ENCODE measurements at regions not wholly inside any gene's neighbourhood (a gene's known extent, or its start where the extent isn't known, plus 50 kb on each side); places are given as distances from the start of the nearest gene placed in this dataset.
"Not testable (repeated sequence)": the region's sequence is repeated elsewhere in the genome, so short reads cannot be mapped to it uniquely, and the experiment has no call there.

DNA sequence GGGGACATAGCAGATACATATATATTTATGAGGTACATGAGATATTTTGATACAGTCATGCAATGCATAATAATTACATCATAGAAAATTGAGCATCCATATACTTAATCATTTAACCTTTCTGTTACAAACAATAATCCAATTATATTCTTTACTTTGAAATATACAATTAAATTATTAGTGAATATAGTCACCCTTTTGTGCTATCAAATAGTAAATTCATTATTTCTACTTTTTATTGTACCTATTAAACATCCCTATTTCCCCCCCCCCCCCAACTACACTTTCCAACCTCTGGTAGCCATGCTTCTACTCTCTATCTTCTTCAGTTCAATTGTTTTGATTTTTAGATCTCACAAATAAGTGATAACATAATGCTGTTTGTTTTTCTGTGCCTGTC lies 719.1 kb downstream of the ZBBX start:
- no peak for DNase-seq

DNA sequence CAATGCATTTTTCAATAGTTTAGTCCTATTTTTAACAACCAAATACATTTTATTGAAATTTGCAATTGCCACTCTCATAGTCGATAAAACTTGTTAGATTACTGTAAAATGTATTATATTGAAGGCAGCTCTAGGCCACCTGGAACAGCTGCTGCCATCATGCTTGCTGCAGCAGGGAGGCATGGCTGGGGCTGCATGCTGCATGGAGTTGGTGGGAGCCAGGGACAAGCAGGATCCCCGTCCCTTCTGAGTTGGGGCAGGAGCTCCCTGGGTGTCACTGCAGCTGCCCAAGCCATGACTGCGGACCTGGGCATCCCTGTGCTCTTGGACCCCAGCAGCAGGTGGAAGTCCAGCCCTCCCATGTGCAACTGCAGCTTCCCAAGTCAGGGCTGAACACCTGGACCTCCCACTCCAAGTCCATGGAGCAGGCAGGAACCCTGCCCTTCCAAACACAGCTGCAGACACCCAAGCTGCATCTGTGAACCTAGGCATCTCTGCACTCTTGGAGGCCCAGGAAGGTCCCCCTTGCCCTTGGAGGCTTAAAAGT lies 742.0 kb downstream of the ZBBX start:
- DNase-seq, result no peak

DNA sequence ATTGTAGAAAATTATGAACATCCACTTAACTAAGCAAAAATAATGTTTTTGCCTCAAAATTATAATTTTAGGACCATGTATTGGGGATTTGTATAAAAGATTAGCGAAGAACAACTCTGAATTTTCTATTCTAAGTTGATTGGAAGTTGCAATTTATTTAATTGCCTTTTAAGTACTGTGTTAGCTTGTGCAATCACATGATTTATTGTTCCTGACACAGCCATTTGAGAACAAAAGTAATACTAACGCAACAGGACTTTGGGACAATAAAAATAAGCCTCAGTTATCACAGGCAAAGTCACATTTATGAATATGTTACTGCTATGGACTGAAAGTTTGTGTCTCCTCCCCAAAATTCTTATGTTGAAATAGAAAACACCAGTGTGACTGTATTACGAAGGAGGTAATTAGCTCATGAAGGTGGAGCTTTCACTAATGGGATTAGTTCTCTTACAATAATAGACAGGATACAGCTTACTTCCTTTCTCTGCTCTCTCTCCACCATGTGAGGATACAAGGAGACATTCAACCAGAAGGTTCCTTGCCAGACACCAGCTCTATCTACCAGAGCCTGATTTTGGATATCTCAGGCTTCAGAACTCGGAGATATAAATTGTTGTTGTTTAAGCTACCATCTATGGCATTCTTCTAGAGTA lies 745.9 kb downstream of the ZBBX start:
- DNase-seq, result no peak

DNA sequence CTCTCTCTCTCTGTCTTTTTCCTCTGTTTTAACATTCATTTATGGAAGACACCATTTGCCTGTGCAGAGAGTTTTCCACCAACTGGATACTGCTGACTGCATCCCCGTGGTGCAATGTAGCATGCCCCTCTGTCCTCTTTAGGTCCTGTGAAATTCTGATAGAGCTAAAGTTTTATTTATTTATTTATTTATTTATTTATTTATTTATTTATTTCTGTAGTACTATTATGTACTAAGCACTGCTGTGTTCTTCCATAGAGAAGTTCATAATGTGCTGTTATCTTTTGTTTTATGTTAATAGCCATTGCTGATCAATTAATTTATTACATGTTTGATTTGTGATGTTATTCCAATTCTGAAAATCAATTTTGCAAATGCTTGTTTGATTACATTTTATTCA lies 749.9 kb downstream of the ZBBX start:
- DNase-seq, result no peak

DNA sequence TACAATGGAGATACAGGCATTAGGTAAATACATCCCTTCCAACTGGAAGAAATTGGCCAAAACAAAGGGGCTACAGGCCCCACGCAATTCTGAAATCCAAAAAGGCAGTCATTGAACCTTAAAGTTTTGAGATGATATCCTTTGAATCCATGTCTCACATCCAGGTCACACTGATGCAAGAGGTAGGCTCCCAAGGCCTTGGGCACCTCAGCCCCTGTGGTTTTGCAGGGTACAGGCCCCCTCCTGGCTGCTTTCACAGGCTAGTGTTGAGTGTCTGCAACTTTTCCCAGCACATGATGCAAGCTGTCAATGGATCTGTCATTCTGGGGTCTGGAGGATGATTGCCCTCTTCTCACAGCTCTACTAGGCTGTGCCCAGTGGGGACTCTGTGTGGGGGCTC lies 766.7 kb downstream of the ZBBX start:
- no peak for DNase-seq

DNA sequence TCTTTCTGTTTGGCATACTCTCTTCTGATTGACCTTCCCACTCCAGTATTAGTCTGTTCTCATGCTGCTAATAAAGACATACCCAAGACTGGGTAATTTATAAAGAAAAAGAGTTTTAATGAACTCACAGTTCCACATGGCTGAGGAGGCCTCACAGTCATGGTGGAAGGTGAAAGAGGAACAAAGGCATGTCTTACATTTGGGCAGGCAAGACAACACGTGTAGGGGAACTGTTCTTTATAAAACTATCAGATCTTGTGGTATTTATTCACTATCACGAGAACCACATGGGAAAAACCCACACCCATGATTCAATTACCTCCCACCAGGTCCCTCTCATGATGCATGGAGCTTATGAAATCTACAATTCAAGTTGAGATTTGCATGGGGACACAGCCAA lies 767.3 kb downstream of the ZBBX start:
- DNase-seq, result not testable (repeated sequence)

DNA sequence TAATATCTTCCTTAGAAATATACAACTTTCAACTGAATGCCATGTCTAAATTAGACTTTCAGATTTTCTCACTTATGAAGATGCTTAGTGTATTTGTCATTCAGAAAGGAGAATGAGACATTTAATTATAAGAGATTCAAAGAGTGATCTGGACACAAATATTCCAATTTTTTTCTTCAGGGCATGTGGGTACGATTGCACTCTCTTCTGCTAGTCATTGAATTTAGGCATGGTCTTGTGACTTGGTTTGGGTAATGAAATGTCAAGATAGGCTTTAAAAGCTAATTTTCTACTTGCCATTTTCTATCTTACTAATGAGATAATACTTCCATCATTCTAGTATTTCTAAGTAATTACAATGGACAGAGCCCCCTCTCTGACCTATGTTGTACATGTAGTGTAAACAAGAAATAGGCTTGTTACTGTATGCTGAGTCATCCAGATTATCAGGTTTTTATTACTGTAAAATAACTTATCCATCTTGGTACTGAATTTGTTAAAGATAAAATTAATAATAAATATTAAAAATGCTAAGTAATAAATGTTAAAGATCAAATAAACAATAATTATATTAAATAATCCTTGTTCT lies 770.8 kb upstream of the BCHE start:
- no peak for DNase-seq

DNA sequence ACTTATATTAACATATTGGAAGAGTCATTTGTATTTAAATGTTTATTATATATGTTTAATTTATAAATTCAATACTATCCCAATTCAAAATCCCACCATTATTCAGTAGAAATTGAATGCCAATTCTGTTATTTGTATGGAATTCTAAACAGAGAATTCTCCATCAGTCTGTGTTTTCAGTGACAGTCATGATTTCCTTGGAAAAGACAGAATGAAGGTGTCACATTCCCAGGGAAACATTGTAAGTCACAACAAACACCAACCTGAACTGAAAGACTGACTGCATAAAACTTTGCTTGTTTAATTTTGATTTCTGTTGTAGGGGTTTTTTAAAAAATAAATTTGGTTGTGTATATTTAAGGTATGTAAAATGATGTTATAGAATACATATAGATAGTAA lies 769.8 kb upstream of the BCHE start:
- no peak for DNase-seq

DNA sequence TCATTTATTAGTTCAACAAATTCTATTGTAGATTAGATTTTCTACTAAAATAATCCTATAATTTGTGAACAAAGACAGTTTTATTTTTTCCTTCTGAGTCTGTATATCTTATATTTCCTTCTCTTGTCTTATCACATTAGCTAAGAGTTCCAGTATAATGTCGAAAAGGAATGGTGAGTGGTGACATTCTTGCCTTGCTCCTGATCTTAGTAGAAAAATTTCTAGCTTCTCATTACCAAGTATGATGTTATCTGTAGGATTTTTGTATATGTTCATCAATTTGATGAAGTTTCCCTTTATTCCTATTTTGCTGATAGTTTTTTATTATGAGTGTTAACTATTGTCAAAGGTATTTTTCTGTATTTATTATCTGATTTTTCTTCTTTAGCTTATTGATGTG lies 756.6 kb upstream of the BCHE start:
- DNase-seq, result no peak

DNA sequence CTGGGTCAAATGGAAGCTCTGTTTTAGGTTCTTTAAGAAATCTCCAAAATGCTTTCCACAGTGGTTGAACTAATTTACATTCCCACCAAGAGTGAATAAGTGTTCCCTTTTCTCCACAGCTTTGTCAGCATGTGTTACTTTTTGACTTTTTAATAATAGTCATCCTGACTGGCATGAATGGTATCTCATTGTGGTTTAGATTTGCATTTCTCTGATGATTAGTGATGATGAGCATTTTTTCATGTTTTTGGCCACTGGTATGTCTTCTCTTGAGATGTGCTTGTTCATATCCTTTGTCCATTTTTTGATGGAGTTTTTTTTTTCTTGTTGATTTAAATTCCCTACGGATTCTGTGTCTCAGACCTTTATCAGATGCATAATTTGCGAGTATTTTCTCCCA lies 745.0 kb upstream of the BCHE start:
- DNase-seq, result no peak

DNA sequence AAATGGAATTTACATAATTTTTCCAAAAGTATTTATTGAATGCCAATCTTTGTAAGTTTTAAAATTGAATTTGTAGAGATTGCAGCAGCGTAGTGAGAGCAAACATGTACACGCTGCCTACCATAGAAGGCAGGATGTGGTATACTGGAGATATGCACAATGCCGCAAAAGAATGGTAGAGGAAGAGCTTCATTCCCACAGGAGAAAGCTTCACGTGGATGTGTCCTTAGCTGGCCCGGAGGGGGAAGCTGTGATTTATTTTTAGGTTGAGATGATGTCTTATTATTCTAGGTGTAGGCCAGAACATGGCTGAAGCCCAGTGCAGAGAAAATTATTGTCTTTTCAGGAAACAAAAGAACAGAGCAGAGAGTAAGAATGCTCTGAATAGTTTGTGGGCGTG lies 743.3 kb upstream of the BCHE start:
- no peak for DNase-seq

DNA sequence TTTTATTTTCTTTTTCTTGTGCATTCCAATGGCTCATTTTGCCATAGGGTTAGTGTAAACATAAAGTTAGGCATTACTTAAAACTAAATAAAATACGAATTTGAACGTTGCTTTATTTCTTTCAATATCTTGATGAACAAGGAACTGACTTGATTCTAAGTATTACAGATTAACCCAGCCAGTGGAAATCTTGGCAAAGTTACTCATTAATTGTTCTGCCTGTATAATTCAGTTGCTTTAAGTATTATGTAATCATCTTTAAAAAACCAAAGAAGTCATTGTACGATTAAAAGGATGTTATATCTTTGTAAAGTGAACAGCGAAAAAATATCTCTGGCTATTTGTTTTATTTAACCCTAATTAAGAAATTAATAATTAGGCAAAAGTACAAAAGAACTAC lies 737.9 kb upstream of the BCHE start:
- no peak for DNase-seq

DNA sequence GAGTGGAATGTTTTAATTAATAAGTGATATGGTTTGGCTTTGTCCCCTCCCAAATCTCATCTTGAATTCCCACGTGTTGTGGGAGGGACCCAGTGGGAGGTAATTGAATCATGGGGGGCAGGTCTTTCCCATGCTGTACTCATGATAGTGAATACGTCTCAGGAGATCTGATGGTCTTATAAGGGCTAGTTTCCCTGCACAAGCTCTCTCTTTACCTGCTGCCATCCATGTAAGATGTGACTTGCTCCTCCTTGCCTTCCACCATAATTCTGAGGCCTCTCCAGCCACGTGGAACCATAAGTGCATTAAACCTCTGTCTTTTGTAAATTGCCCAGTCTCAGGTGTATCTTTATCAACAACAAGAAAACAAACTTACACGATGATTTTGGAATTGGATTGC lies 734.5 kb upstream of the BCHE start:
- not testable (repeated sequence) for DNase-seq

DNA sequence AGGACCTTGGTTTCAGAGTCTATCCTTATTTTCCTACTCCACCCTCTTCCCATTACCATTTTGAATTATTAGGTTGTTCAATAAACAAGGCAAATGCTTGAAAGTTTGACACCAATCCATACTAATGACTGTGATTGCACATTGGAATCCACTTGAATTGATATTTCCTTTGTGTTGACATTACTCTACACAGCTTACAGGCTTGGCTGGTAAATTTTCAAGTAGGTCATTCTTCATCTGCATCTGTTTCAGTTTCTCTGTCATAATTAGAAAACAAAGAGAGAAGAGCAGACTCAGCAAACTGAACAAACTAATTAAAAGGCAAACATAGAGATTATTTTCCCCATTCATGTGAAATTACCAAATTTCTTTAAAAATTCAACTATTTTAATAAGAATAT lies 732.9 kb upstream of the BCHE start:
- no peak for DNase-seq

DNA sequence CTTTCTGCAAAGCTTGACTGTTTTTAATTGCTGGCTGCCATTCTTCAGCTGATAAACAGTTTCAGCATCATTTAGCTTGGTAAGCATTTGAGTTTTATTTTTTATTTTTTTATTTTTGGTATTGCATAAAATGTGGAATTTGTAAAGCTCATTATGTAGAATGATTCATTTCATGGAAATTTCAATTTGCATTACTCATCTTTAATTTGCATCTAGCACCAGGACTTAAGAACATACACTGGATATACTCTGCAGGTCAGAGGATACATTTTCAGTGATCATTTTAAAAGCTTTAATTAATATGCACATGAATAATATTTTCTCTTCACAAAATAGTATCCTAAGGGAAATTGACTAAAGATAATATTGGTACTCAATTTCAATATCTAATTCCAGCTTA lies 732.4 kb upstream of the BCHE start:
- no peak for DNase-seq

DNA sequence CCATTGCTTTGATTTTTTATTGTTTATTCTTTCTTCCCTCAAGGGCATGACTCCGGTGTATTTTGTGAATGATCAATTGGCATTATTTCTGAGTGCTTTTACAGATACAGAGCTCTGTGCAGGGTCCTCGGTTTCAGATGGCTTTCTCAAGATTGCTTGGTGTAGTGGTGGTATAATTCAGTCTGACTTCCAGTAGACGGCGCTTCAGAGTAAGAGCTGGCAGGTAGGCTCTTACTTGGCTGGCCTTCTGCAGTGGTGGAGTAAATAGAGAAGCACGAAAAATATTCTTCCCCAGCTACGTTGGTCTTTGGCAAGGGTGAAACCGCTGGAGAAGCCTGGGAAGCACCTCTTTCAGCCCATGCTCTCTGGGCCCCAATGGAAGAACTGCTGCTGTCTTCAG lies 723.0 kb upstream of the BCHE start:
- DNase-seq, result no peak

DNA sequence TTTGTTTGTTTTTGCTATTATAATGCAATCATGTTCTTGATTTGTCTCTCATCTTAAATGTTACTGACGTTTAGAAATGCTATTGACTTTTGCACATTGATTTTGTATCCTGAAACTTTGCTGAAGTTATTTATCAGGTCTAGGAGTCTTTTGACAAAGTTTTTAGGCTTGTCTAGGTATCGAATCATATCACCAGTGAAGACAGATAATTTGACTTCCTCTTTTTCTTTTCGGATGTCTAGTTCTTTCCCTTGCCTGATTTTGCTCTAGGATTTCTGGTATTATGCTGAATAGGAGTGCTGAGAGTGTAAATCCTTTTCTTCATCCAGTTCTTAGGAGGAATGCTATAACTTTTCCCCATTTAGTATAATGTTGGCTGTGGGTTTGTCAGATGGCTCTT lies 719.7 kb upstream of the BCHE start:
- DNase-seq, result no peak

DNA sequence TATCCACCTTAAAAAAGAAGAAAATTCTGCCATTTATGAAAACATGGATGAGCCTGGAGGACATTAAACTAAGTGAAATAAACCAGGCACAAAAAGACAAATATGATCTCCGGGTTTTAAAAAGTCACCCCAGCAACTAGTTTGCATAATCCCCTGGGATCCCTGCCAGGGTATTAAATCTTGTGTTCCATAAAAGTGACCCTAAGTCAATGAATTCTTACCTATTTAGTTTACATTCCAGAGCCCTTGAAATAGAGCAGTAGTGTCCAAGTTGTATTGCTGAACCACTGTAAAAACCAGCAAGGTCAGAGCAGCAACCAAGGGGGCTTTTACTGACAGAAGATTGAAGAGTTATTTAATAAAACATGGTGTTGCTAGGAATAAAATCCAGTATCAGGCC lies 716.8 kb upstream of the BCHE start:
- no peak for DNase-seq

DNA sequence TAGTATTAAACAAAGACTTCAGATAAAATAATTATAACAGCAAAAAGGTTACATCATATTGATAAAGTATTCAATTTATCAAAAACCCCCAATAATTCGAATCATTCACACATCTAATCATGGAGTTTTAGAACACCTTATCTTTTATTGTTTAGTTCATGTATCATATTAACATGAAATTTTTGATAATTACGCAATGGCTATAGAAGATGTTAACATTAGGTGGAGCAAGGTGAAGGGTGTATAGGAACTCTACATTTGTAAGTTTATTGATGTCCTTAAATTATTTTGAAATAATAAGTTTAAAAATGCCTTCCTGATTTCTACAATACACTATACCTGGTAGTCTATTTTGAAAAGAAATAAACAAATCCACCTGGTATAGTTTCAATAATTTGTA lies 696.5 kb upstream of the BCHE start:
- no peak for DNase-seq

DNA sequence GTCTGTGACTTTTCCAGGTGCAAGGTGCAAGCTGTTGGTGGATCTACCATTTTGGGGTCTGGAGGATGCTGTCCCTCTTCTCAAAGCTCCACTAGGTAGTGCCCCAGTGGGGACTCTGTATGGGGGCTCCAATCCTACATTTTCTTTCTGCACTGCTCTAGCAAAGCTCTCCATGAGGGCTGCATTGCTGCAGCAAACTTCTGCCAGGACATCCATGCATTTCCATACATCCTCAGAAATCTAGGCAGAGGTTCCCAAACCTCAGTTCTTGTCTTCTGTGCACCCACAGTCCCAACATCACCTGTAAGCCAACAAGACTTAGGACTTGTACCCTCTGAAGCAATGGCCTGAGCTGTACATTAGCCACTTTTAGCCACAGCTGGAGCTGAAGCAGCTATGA lies 694.5 kb upstream of the BCHE start:
- no peak for DNase-seq

DNA sequence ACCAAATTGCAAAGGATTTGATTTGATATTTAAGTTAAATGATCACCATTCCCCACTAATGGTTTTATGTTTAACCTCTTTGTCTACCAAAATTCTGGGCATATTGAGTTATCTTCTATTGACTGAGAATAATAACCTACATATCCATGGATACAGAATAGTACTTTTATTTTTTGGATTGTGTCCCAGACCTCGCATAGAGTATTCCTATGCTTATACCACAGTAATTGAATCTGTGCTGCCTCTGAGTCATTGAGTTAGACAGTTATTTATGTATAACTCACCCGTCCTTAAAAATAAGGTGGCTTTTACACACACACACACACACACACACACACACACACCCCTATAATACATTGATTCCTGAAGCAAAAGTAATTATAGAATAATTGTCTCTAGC lies 690.1 kb upstream of the BCHE start:
- no peak for DNase-seq

DNA sequence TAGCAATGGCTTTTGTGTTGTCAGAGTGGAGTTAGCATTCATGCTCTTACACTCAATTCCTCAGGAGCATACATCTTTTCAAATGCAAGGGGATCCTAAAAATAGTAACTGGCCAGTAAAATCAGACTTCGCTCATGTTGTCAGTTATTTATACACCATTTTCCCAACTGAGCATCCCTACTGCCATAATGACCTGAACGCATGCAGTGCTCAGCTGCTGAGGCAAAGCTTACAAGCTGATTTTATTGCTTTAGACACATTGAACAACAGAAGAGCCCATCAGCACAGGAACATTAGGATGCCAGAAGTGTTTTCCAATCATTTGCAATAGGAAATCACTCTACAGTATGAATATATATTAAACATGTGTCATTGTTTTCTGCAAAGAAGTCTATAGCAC lies 689.7 kb upstream of the BCHE start:
- no peak for DNase-seq

DNA sequence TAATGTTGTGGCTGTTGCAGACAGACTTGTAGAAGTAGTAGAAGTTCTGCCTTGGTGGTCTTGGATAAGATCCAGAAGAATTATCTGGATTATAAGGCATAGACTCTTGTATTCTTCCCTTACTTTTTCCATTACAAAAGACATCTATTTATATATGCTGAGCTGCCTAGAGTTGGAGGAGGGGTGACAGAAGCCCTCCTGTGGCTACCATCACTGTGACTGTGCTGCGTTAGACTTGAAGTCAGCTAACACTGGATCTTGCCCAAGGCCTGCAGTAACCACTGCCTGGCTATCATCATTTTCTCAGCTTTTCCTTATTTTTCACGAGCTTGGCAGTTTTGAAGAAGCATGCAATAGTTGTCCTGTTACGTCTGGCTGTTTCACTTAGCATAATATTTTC lies 684.8 kb upstream of the BCHE start:
- no peak for DNase-seq

DNA sequence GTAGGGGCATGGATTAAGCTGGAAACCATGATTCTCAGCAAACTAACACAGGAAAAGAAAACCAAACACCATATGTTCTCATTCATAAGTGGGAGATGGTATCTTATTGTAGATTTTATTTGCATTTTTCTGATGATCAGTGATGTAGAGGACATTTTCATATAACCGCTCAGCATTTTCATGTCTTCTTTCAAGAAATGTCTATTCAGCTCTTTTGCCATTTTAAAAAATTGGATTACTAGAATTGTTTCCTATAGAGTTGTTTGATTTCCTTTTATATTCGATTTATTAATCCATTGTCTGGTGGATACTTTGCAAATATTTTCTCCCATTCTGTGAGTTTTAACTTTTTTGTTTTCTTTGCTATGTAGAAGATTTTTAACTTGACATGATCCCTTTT lies 682.2 kb upstream of the BCHE start:
- no peak for DNase-seq

DNA sequence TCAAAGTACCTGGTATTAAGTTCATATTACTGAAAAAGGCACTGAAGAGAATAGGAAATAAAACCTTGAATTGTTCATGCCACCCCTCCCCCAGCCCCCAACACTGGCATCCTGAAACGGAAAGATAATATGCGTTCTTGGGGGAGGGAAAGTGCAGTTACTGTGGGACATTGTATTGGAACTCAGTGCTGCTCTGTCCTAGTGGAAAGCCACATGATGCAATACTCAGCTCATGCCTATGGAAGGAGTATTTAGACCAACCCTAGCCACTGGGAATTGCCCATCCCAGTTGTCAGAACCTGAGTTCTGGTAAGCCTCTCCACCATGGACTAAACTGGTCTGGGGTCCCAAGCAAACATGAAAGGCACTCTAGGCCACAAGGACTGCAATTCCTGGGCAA lies 680.8 kb upstream of the BCHE start:
- DNase-seq, result no peak
